VCaP (cell line): ENCODE measurements at regions not wholly inside any gene's neighbourhood (a gene's known extent, or its start where the extent isn't known, plus 50 kb on each side); places are given as distances from the start of the nearest gene placed in this dataset.
"Not testable (repeated sequence)": the region's sequence is repeated elsewhere in the genome, so short reads cannot be mapped to it uniquely, and the experiment has no call there.

ENCODE experiments used
- H3K27ac ChIP-seq: fragments of 450-650 bp; 2 replicates; pipeline ENCODE4 v1.5.1; 2017
- CTCF ChIP-seq: fragments of 450-650 bp; conservative IDR thresholded peaks from 2 replicates; pipeline ENCODE4 v1.5.1; 2017; ENCODE audit warnings: mild to moderate bottlenecking, moderate library complexity

- H3K27ac ChIP-seq = no peak overlapping the region
- TF ChIP-seq CTCF = no peak
These were observed 197.4 kb downstream of the C16orf95 start for GRCh38 chr16:87119748-87120147.

GRCh38 chr16:87121816-87122215 lies 195.4 kb downstream of the C16orf95 start:
- TF ChIP-seq CTCF = no peak
- H3K27ac ChIP-seq = no peak overlapping the region

GRCh38 chr16:87123356-87124001 lies 193.7 kb downstream of the C16orf95 start:
- no peak for TF ChIP-seq CTCF
- no peak overlapping the region for H3K27ac ChIP-seq

GRCh38 chr16:87124405-87124804 lies 192.8 kb downstream of the C16orf95 start:
- H3K27ac ChIP-seq = not testable (repeated sequence)

- H3K27ac ChIP-seq = no peak overlapping the region
- TF ChIP-seq CTCF = no peak
These were observed 191.7 kb downstream of the C16orf95 start for GRCh38 chr16:87125206-87126155.

GRCh38 chr16:87126403-87127025 lies 190.7 kb downstream of the C16orf95 start:
- no peak for TF ChIP-seq CTCF
- no peak overlapping the region for H3K27ac ChIP-seq

GRCh38 chr16:87127061-87127765 lies 190.0 kb downstream of the C16orf95 start:
- H3K27ac ChIP-seq = no peak overlapping the region
- TF ChIP-seq CTCF = no peak
